OCI-LY3 (cell line): ENCODE measurements at regions not wholly inside any gene's neighbourhood (a gene's known extent, or its start where the extent isn't known, plus 50 kb on each side); places are given as distances from the start of the nearest gene placed in this dataset.

Experiments
- CTCF ChIP-seq: fragments of 200-600, 300-600 bp; sonication (generic); IDR thresholded peaks from 2 replicates; pipeline ENCODE4 v1.5.1; 2014; ENCODE audit warnings: antibody characterized with exemption, low read length, low read depth
- EZH2phosphoT487 ChIP-seq: fragments of 200-600 bp; shearing (Covaris generic); IDR thresholded peaks from 2 replicates; pipeline ENCODE4 v1.6.1; 2018; ENCODE audit warnings: antibody characterized with exemption, mixed run types, low read depth

GRCh38 chr6:113649276-113649675 lies 207.9 kb upstream of the MARCKS start:
- TF ChIP-seq CTCF (no peak), EZH2phosphoT487 (no peak)
